HEK293 (cell line): ENCODE measurements at regions not wholly inside any gene's neighbourhood (a gene's known extent, or its start where the extent isn't known, plus 50 kb on each side); places are given as distances from the start of the nearest gene placed in this dataset.

Source experiments
- CTCF ChIA-PET: fragments of 350-600 bp; formaldehyde crosslinking; extraction: SDS; loops from one replicate; lab custom pipeline; 2021; ENCODE audit warnings: antibody characterized with exemption; lab: Yijun Ruan, JAX
- POLR2A ChIA-PET: fragments of 300-600 bp; formaldehyde crosslinking; extraction: SDS; loops from one replicate; lab custom pipeline; 2020; ENCODE audit warnings: antibody characterized with exemption, inconsistent platforms; lab: Yijun Ruan, JAX
- H3K27ac ChIP-seq: fragments of 200-500 bp; sonication (Bioruptor generic); 2 replicates; pipeline ENCODE4 v1.5.1; 2014; ENCODE audit warnings: low read depth, low read length, control low read depth, inconsistent platforms; ENCODE audit errors: extremely low read depth
- H3K36me3 ChIP-seq, 2 experiments: fragments of 200-500 bp in 1 of 2; sonication (Bioruptor generic) in 1 of 2; 1 replicate in 1 of 2; 2 replicates in 1 of 2; pipeline ENCODE4 v1.5.1; 2014 to 2017; ENCODE audit warnings: inconsistent platforms in 2 of 2, low read length in 2 of 2; ENCODE audit not compliant: control insufficient read depth in 2 of 2, insufficient read depth in 1 of 2
- H3K4me1 ChIP-seq: fragments of 200-500 bp; sonication (Bioruptor generic); 2 replicates; pipeline ENCODE4 v1.5.1; 2014; ENCODE audit warnings: mild to moderate bottlenecking, low read length, inconsistent platforms; ENCODE audit not compliant: control insufficient read depth, insufficient read depth
- H3K4me3 ChIP-seq: 2 replicates; pipeline ENCODE4 v1.5.1; 2011; ENCODE audit warnings: low read depth, mild to moderate bottlenecking, control low read depth, low read length, moderate library complexity
- H3K9me3 ChIP-seq: fragments of 200-500 bp; sonication (Bioruptor generic); 2 replicates; pipeline ENCODE4 v1.5.1; 2014; ENCODE audit warnings: low read depth, low read length, inconsistent platforms; ENCODE audit not compliant: control insufficient read depth, insufficient read depth
- BCL11B ChIP-seq: fragments of 450-650 bp; formaldehyde crosslinking; IDR thresholded peaks from 2 replicates; pipeline ENCODE4 v1.5.1; 2016; ENCODE audit warnings: low read depth, missing biosample characterization, missing genetic modification characterization
- GLIS2 ChIP-seq: fragments of 450-650 bp; formaldehyde crosslinking; IDR thresholded peaks from 2 replicates; pipeline ENCODE4 v1.5.1; 2016; ENCODE audit warnings: missing biosample characterization, missing genetic modification characterization
- HIC1 ChIP-seq: fragments of 450-650 bp; formaldehyde crosslinking; IDR thresholded peaks from 2 replicates; pipeline ENCODE4 v1.5.1; 2016; ENCODE audit warnings: missing biosample characterization, missing genetic modification characterization
- OVOL3 ChIP-seq: fragments of 450-650 bp; formaldehyde crosslinking; IDR thresholded peaks from 2 replicates; pipeline ENCODE4 v1.5.1; 2016; ENCODE audit warnings: missing biosample characterization, missing genetic modification characterization
- TSHZ1 ChIP-seq: fragments of 450-650 bp; formaldehyde crosslinking; IDR thresholded peaks from 2 replicates; pipeline ENCODE4 v1.5.1; 2016; ENCODE audit warnings: missing biosample characterization, missing genetic modification characterization, borderline replicate concordance
- ZBTB48 ChIP-seq: fragments of 450-650 bp; formaldehyde crosslinking; IDR thresholded peaks from 2 replicates; pipeline ENCODE4 v1.5.1; 2016; ENCODE audit warnings: missing biosample characterization, missing genetic modification characterization
- ZNF155 ChIP-seq: fragments of 450-650 bp; formaldehyde crosslinking; IDR thresholded peaks from 2 replicates; pipeline ENCODE4 v1.5.1; 2016; ENCODE audit warnings: missing biosample characterization, missing genetic modification characterization
- ZNF174 ChIP-seq: fragments of 450-650 bp; formaldehyde crosslinking; IDR thresholded peaks from 2 replicates; pipeline ENCODE4 v1.5.0; 2017; ENCODE audit warnings: missing biosample characterization, mild to moderate bottlenecking, missing genetic modification characterization
- ZNF211 ChIP-seq: fragments of 450-650 bp; formaldehyde crosslinking; IDR thresholded peaks from 2 replicates; pipeline ENCODE4 v1.5.1; 2016; ENCODE audit warnings: low read depth, missing biosample characterization, missing genetic modification characterization
- ZNF24 ChIP-seq: fragments of 450-650 bp; formaldehyde crosslinking; IDR thresholded peaks from 2 replicates; pipeline ENCODE4 v1.5.1; 2016; ENCODE audit warnings: missing biosample characterization, missing genetic modification characterization
- ZNF335 ChIP-seq: fragments of 450-650 bp; formaldehyde crosslinking; conservative IDR thresholded peaks from 2 replicates; pipeline ENCODE4 v1.5.1; 2016; ENCODE audit warnings: missing biosample characterization, missing genetic modification characterization
- ZNF362 ChIP-seq: fragments of 450-650 bp; formaldehyde crosslinking; IDR thresholded peaks from 2 replicates; pipeline ENCODE4 v1.5.1; 2016; ENCODE audit warnings: missing biosample characterization, missing genetic modification characterization
- ZNF404 ChIP-seq: fragments of 450-650 bp; formaldehyde crosslinking; IDR thresholded peaks from 2 replicates; pipeline ENCODE4 v1.5.1; 2017; ENCODE audit warnings: missing biosample characterization, missing genetic modification characterization
- ZNF529 ChIP-seq: fragments of 450-650 bp; formaldehyde crosslinking; IDR thresholded peaks from 2 replicates; pipeline ENCODE4 v1.5.1; 2017; ENCODE audit warnings: missing genetic modification characterization, missing biosample characterization; ENCODE audit not compliant: insufficient replicate concordance
- ZNF549 ChIP-seq: fragments of 450-650 bp; IDR thresholded peaks from 2 replicates; pipeline ENCODE4 v1.5.1; 2018; ENCODE audit warnings: missing biosample characterization, missing genetic modification characterization, mild to moderate bottlenecking, inconsistent platforms, moderate library complexity
- ZNF571 ChIP-seq: fragments of 450-650 bp; formaldehyde crosslinking; IDR thresholded peaks from 2 replicates; pipeline ENCODE4 v1.5.0; 2017; ENCODE audit warnings: missing biosample characterization, missing genetic modification characterization
- ZNF596 ChIP-seq: fragments of 450-650 bp; IDR thresholded peaks from 2 replicates; pipeline ENCODE4 v1.5.0; 2018; ENCODE audit warnings: missing biosample characterization, mild to moderate bottlenecking, missing genetic modification characterization, moderate library complexity
- ZNF626 ChIP-seq: fragments of 450-650 bp; sonication (Bioruptor Pico); formaldehyde crosslinking; IDR thresholded peaks from 2 replicates; pipeline ENCODE4 v1.5.1; 2018; ENCODE audit warnings: missing biosample characterization, missing genetic modification characterization, inconsistent platforms
- ZNF629 ChIP-seq: fragments of 450-650 bp; formaldehyde crosslinking; IDR thresholded peaks from 2 replicates; pipeline ENCODE4 v1.5.1; 2017; ENCODE audit warnings: missing biosample characterization, missing genetic modification characterization
- ZNF639 ChIP-seq: fragments of 450-650 bp; formaldehyde crosslinking; IDR thresholded peaks from 2 replicates; pipeline ENCODE4 v1.5.1; 2016; ENCODE audit warnings: missing biosample characterization, missing genetic modification characterization
- ZNF747 ChIP-seq: fragments of 450-650 bp; formaldehyde crosslinking; IDR thresholded peaks from 2 replicates; pipeline ENCODE4 v1.5.1; 2016; ENCODE audit warnings: missing biosample characterization, missing genetic modification characterization
- ZNF792 ChIP-seq: fragments of 450-650 bp; formaldehyde crosslinking; IDR thresholded peaks from 2 replicates; pipeline ENCODE4 v1.5.1; 2016; ENCODE audit warnings: missing biosample characterization, missing genetic modification characterization
- ZNF830 ChIP-seq: fragments of 450-650 bp; IDR thresholded peaks from 2 replicates; pipeline ENCODE4 v1.5.0; 2018; ENCODE audit warnings: missing biosample characterization, missing genetic modification characterization, low read depth, mild to moderate bottlenecking, moderate library complexity

- no peak for TF ChIP-seq TSHZ1 (tag by site-specific recombination)
- no peak for TF ChIP-seq ZNF335 (tag by site-specific recombination)
- no peak for TF ChIP-seq ZNF571 (tag by site-specific recombination)
Observed at GRCh38 chrX:142891046-142891445, 134.7 kb upstream of the SPANXN4 start (continued).

- Histone ChIP-seq H3K9me3 (no peaks in the 10 kb centered on the region; the same call in 1 of the 2 replicates), H3K4me1 (no peaks in the 10 kb centered on the region), H3K36me3 (no peaks in the 10 kb centered on the region), H3K27ac (no peak overlapping the region), H3K4me3 (no peak overlapping the region)
- TF ChIP-seq OVOL3, result no peak
- TF ChIP-seq ZNF549, result no peak
- no peak for TF ChIP-seq ZNF529 (tag by site-specific recombination)
- TF ChIP-seq ZNF404 (tag by site-specific recombination), result no peak
- no peak for TF ChIP-seq ZNF596 (tag by site-specific recombination)
- TF ChIP-seq ZNF362 (tag by site-specific recombination), result no peak
- no peak for TF ChIP-seq ZNF629 (tag by site-specific recombination)
- no peak for TF ChIP-seq ZNF747 (tag by site-specific recombination)
- TF ChIP-seq GLIS2 (tag by site-specific recombination), result no peak
- no peak for TF ChIP-seq ZNF626 (tag by site-specific recombination)
- no peak for TF ChIP-seq ZNF174
- TF ChIP-seq ZNF792, result no peak
- no peak for TF ChIP-seq ZNF155 (tag by site-specific recombination)
- TF ChIP-seq BCL11B (tag by site-specific recombination), result no peak
- TF ChIP-seq ZNF24, result no peak
- no peak for TF ChIP-seq ZNF639 (tag by site-specific recombination)
- no peak for TF ChIP-seq ZNF830 (tag by site-specific recombination)
- no peak for TF ChIP-seq HIC1 (tag by site-specific recombination)
- TF ChIP-seq ZNF211 (tag by site-specific recombination), result no peak
- no peak for TF ChIP-seq ZBTB48 (tag by site-specific recombination)
- CTCF ChIA-PET, result no interaction called here
- POLR2A ChIA-PET, result no interaction called here
Observed at GRCh38 chrX:142898164-142898563, 127.6 kb upstream of the SPANXN4 start.
